Psoas muscle (tissue), 7 donors: ENCODE measurements at regions not wholly inside any gene's neighbourhood (a gene's known extent, or its start where the extent isn't known, plus 50 kb on each side); places are given as distances from the start of the nearest gene placed in this dataset.
"Not testable (repeated sequence)": the region's sequence is repeated elsewhere in the genome, so short reads cannot be mapped to it uniquely, and the experiment has no call there.

Experiments
- ATAC-seq, 4 donors: fragments of 200-7000 bp; cut with Tn5 transposase; one replicate each; pipeline ENCODE4 v1.9.1; 2020; ENCODE audit warnings: moderate library complexity in 3 of 4, mild to moderate bottlenecking in 2 of 4
- DNase-seq, 2 donors: peaks; one replicate each; pipeline ENCODE4 v3.0.0-alpha.2; 2020
- H3K27ac ChIP-seq: fragments of 200-600 bp; one replicate; pipeline ENCODE4 v1.8.0; 2022
- H3K27me3 ChIP-seq, 3 donors: fragments of 200-600 bp in 1 of 3; one replicate each; pipeline versions ENCODE4 v1.6.1 to v1.8.0; 2013 to 2022; ENCODE audit warnings: low read length in 2 of 3, mild to moderate bottlenecking in 2 of 3, moderate library complexity in 1 of 3; ENCODE audit not compliant: insufficient read depth in 3 of 3
- H3K36me3 ChIP-seq, 2 donors: fragments of 200-600 bp in 1 of 2; one replicate each; pipeline versions ENCODE4 v1.6.1 to v1.8.0; 2013 to 2022; ENCODE audit warnings: low read depth in 1 of 2, mild to moderate bottlenecking in 1 of 2, moderate library complexity in 1 of 2; ENCODE audit not compliant: insufficient read depth in 1 of 2
- H3K4me1 ChIP-seq: fragments of 200-600 bp; one replicate; pipeline ENCODE4 v1.8.0; 2022
- H3K4me3 ChIP-seq: fragments of 200-600 bp; one replicate; pipeline ENCODE4 v1.8.0; 2022; ENCODE audit warnings: mild to moderate bottlenecking
- H3K9me3 ChIP-seq: fragments of 200-600 bp; one replicate; pipeline ENCODE4 v1.8.0; 2022
- WGBS, 3 donors: extraction: QIAGEN DNeasy Blood & Tissue Kit; methylation state at CpG; one replicate each; pipeline versions ENCODE4 v1.1.6 to v1.1.7; 2013; 5-methylcytosine and 5-hydroxymethylcytosine counted together
- intact Hi-C, 2 donors: fragments of 100-400 bp; cut with DNase I; formaldehyde crosslinking; loops; one replicate each; pipeline versions ENCODE4 v1.11.0 to v1.14.2; 2022
- TF ChIP-seq, protein P1 (sequence below): fragments of 200-600 bp; IDR thresholded peaks from one replicate; pipeline ENCODE4 v1.8.0; 2022; ENCODE audit warnings: antibody characterized with exemption
- donor health status: healthy with polysubstance abuse.
- donor health status: DM: no; HTN: no; CAD: no; lungs with moderate emphysema.
- donor health status: Bipolar disorder and iron deficiency.
- donor health status: healthy.
- donor health status: DM: yes; HTN: yes; CAD: no.
- donor health status: DM: no; HTN: no; CAD: no.
- donor health status: DM: yes; HTN: yes; CAD: no.

- H3K4me3 ChIP-seq, result no peak overlapping the region
- H3K36me3 ChIP-seq, result no peaks in the 10 kb centered on the region
- ATAC-seq, result no peak
- no peaks in the 10 kb centered on the region for H3K27me3 ChIP-seq
- TF ChIP-seq, protein P1, sequence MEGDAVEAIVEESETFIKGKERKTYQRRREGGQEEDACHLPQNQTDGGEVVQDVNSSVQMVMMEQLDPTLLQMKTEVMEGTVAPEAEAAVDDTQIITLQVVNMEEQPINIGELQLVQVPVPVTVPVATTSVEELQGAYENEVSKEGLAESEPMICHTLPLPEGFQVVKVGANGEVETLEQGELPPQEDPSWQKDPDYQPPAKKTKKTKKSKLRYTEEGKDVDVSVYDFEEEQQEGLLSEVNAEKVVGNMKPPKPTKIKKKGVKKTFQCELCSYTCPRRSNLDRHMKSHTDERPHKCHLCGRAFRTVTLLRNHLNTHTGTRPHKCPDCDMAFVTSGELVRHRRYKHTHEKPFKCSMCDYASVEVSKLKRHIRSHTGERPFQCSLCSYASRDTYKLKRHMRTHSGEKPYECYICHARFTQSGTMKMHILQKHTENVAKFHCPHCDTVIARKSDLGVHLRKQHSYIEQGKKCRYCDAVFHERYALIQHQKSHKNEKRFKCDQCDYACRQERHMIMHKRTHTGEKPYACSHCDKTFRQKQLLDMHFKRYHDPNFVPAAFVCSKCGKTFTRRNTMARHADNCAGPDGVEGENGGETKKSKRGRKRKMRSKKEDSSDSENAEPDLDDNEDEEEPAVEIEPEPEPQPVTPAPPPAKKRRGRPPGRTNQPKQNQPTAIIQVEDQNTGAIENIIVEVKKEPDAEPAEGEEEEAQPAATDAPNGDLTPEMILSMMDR, result no peak
- 74 to 79% (median 77%) methylated on average over 3 of the region's 3 CpGs for WGBS, 3 donors
- no peak for DNase-seq
- H3K27ac ChIP-seq, result no peak overlapping the region
- intact Hi-C loops, result no loop called here
- no peaks in the 10 kb centered on the region for H3K9me3 ChIP-seq
- H3K4me1 ChIP-seq, result no peaks in the 10 kb centered on the region
These were observed 637.0 kb upstream of the RBFOX1 start for GRCh38 chr16:6695666-6696065.

DNA sequence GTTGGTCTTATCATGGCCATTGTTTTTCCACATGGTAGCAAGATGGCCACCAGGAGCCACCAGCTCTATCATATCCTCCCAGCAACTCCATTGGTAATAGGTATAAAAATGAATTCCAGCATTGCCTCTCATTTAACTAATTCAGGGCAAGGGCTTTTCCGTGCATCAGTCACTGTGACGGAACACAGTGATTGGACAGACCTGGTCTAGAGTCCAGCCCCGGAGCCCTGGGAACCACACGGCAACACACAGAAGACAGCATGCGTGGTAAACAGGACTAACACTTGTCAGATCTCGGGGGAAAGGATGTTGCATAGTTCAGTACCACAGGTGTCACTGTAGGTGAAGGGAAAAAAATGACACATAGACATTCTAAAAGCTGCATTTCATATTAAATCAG is 638.0 kb upstream of the RBFOX1 start:
- Histone ChIP-seq H3K9me3 (no peaks in the 10 kb centered on the region), H3K27ac (no peak overlapping the region), H3K27me3 (no peaks in the 10 kb centered on the region), H3K36me3 (no peaks in the 10 kb centered on the region), H3K4me1 (no peaks in the 10 kb centered on the region), H3K4me3 (no peak overlapping the region)
- TF ChIP-seq, protein P1, result no peak
- 73 to 77% (median 75%) methylated on average over 6 of the region's 6 CpGs for WGBS, 3 donors
- intact Hi-C loops, result no loop called here
- ATAC-seq, result no peak
- DNase-seq, result no peak

- DNase-seq, H3K4me3 ChIP-seq, H3K4me1 ChIP-seq, intact Hi-C loops, H3K36me3 ChIP-seq, H3K27me3 ChIP-seq, H3K27ac ChIP-seq, H3K9me3 ChIP-seq, ATAC-seq: not testable (repeated sequence)
- 92% methylated on average over 2 of the region's 2 CpGs for WGBS, 3 donors
These were observed 639.2 kb upstream of the RBFOX1 start for GRCh38 chr16:6693418-6693817.

GRCh38 chr16:6692874-6693273 is 639.8 kb upstream of the RBFOX1 start:
- Histone ChIP-seq H3K4me1 (no peaks in the 10 kb centered on the region), H3K27ac (no peak overlapping the region), H3K4me3 (no peak overlapping the region), H3K9me3 (no peaks in the 10 kb centered on the region), H3K27me3 (no peaks in the 10 kb centered on the region), H3K36me3 (no peaks in the 10 kb centered on the region)
- ATAC-seq (no peak), DNase-seq (no peak)
- WGBS, 3 donors, result 94 to 96% (median 95%) methylated on average over 5 of the region's 5 CpGs
- intact Hi-C loops, result no loop called here
- TF ChIP-seq, protein P1, result no peak

DNA sequence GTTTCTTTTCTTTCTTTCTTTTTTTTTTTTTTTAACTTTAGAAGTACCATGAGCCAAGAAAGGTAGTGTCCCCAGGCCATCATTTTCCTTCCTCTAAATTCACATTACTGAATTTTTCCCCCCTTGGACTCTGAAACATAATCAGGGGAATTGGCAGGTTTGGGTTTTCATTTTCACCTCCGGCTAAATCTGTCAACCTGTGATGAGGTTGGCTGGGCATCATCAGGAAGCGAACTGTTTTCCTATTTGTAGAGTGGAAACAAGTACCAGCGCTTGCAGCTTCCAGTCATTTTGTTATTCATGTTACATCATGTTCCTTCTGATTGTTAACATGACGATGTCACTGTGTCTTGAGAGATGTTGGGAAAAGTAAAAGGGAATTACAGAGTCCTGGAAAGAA is 641.9 kb upstream of the RBFOX1 start:
- WGBS, 3 donors, result 76 to 82% (median 80%) methylated on average over 4 of the region's 4 CpGs

More for the DNA sequence above, 641.9 kb upstream of the RBFOX1 start:
- no peaks in the 10 kb centered on the region for H3K4me1 ChIP-seq
- ATAC-seq (no peak), DNase-seq (no peak)
- H3K9me3 ChIP-seq, result no peaks in the 10 kb centered on the region
- H3K4me3 ChIP-seq, result no peak overlapping the region
- TF ChIP-seq, protein P1, result no peak
- no peaks in the 10 kb centered on the region for H3K36me3 ChIP-seq
- no peaks in the 10 kb centered on the region for H3K27me3 ChIP-seq
- intact Hi-C loops, result no loop called here
- H3K27ac ChIP-seq, result no peak overlapping the region
